Activated B cell treated with CpG ODN at 0.5 μM for 24 hours (primary cell): ENCODE measurements at regions not wholly inside any gene's neighbourhood (a gene's known extent, or its start where the extent isn't known, plus 50 kb on each side); places are given as distances from the start of the nearest gene placed in this dataset.

Experiments
- ATAC-seq: fragments of 200-7000 bp; cut with Tn5 transposase; one replicate; pipeline ENCODE4 v1.10.0; 2021; ENCODE audit warnings: low read depth, mild to moderate bottlenecking, moderate library complexity
- CTCF ChIA-PET: fragments of 350-600 bp; sonication (Branson Sonifier 250); formaldehyde crosslinking; loops from one replicate; lab custom pipeline; 2021; ENCODE audit warnings: antibody characterized with exemption; lab: Charles Lee
- POLR2A ChIA-PET: fragments of 350-600 bp; sonication (Branson Sonifier 250); formaldehyde crosslinking; loops from one replicate; lab custom pipeline; 2021; ENCODE audit warnings: antibody characterized with exemption; lab: Charles Lee
- DNase-seq: peaks from one replicate; pipeline ENCODE4 v3.0.0; 2022
- H3K27ac Mint-ChIP-seq: one replicate; pipeline ENCODE4 v1.8.0; 2020; ENCODE audit warnings: mixed read lengths
- H3K27me3 Mint-ChIP-seq: one replicate; pipeline ENCODE4 v1.8.0; 2021; ENCODE audit warnings: mixed read lengths
- H3K36me3 Mint-ChIP-seq: one replicate; pipeline ENCODE4 v1.8.0; 2021; ENCODE audit warnings: low read depth, mixed read lengths
- H3K4me1 Mint-ChIP-seq: one replicate; pipeline ENCODE4 v1.8.0; 2021; ENCODE audit warnings: mixed read lengths
- H3K4me3 Mint-ChIP-seq: one replicate; pipeline ENCODE4 v1.8.0; 2020; ENCODE audit warnings: mild to moderate bottlenecking, mixed read lengths
- H3K9me3 Mint-ChIP-seq: one replicate; pipeline ENCODE4 v1.8.0; 2020; ENCODE audit warnings: mixed read lengths
- CTCF ChIP-seq: fragments of 200-600 bp; IDR thresholded peaks from one replicate; pipeline ENCODE4 v1.8.0; 2022; ENCODE audit warnings: antibody characterized with exemption, mild to moderate bottlenecking
- intact Hi-C: fragments of 100-400 bp; cut with micrococcal nuclease; formaldehyde crosslinking; loops from one replicate; pipeline ENCODE4 v1.15.1; 2024

- TF ChIP-seq CTCF: no peak
- no peak for DNase-seq
- no peaks in the 10 kb centered on the region for H3K4me1 Mint-ChIP-seq
- POLR2A ChIA-PET: no interaction called here
- H3K27me3 Mint-ChIP-seq: peaks cover 20% of the 10 kb centered on the region
- no peaks in the 10 kb centered on the region for H3K9me3 Mint-ChIP-seq
- intact Hi-C loops: no loop called here
- no peak for ATAC-seq
- CTCF ChIA-PET: no interaction called here
- no peaks in the 10 kb centered on the region for H3K36me3 Mint-ChIP-seq
- no peak overlapping the region for H3K4me3 Mint-ChIP-seq
- H3K27ac Mint-ChIP-seq: no peak overlapping the region
Observed at GRCh38 chr7:142503036-142503435, 245.2 kb upstream of the PRSS58 start.

DNA sequence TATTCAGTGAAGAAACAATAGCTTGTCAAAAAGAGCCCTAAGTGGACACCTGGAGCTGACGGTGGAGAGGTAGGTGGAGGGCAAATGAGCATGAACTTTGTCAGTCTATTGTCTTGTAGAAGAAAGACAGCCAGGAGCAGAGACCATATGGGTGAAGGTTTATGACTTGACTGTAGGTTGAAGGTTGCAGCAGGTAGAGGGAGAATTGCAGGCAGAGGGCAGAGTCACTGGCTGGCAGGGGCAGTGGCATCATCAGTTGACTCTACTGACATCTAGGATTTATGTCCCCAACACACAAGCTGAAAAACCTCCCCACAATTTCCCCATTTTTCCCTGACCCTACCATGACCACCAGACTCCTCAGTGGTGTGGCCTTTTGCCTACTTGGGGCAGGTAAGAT is 243.6 kb upstream of the PRSS58 start:
- H3K4me1 Mint-ChIP-seq: peaks cover 2% of the 10 kb centered on the region
- TF ChIP-seq CTCF: no peak
- H3K27ac Mint-ChIP-seq: no peak overlapping the region
- H3K4me3 Mint-ChIP-seq: no peak overlapping the region
- H3K27me3 Mint-ChIP-seq: peaks cover 30% of the 10 kb centered on the region
- intact Hi-C loops: no loop called here
- POLR2A ChIA-PET: no interaction called here
- H3K9me3 Mint-ChIP-seq: no peaks in the 10 kb centered on the region
- no peak for ATAC-seq
- H3K36me3 Mint-ChIP-seq: no peaks in the 10 kb centered on the region
- DNase-seq: no peak
- CTCF ChIA-PET: interaction anchor here (0.7 to 1.4 kb wide), 2 partner anchors 17 to 23 kb away, joined by 4 read pairs; no protein-coding TSS in a partner anchor

- no peak for TF ChIP-seq CTCF
- CTCF ChIA-PET: interaction anchor here (0.9 to 1.6 kb wide), 3 partner anchors 10 to 22 kb away, joined by 3 to 5 read pairs (median 4); no protein-coding TSS in a partner anchor
- DNase-seq: no peak
- Mint-ChIP-seq H3K27me3 (peaks cover 35% of the 10 kb centered on the region), H3K4me3 (no peak overlapping the region), H3K27ac (no peak overlapping the region), H3K9me3 (no peaks in the 10 kb centered on the region), H3K4me1 (peaks cover 4% of the 10 kb centered on the region), H3K36me3 (no peaks in the 10 kb centered on the region)
- POLR2A ChIA-PET: no interaction called here
- no peak for ATAC-seq
- intact Hi-C loops: no loop called here
Observed at GRCh38 chr7:142500366-142500765, 242.5 kb upstream of the PRSS58 start.

- H3K4me1 Mint-ChIP-seq: peaks cover 4% of the 10 kb centered on the region
- no peaks in the 10 kb centered on the region for H3K9me3 Mint-ChIP-seq
- no peak overlapping the region for H3K27ac Mint-ChIP-seq
- no peaks in the 10 kb centered on the region for H3K36me3 Mint-ChIP-seq
- ChIA-PET POLR2A (no interaction called here), CTCF (interaction anchor here (1.6 kb wide), 1 partner anchor 17 kb away, joined by 5 read pairs; no protein-coding TSS in a partner anchor)
- H3K27me3 Mint-ChIP-seq: peaks cover 35% of the 10 kb centered on the region
- ATAC-seq: no peak
- H3K4me3 Mint-ChIP-seq: no peak overlapping the region
- no peak for TF ChIP-seq CTCF
- DNase-seq: no peak
- intact Hi-C loops: no loop called here
Observed at GRCh38 chr7:142499635-142500034, 241.8 kb upstream of the PRSS58 start.

DNA sequence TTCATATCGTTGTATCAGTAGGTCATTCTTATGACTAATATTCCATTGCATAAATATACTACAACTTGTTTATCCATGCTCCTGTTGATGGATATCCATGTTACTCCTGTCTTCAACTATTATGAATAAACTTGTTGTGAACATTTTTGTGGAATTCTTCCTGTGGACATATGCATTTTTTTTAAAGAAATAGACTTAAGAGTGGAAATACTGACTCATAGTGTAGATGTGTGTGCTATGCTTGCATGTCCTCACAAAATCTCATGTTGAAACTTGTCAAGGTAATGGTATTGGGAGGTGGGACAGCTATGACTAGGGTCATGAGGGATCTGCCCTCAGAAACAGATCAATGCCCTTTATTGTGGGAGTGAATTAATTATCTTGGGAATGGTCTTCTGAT is 240.5 kb upstream of the PRSS58 start:
- no peak for TF ChIP-seq CTCF
- ATAC-seq: no peak
- no peak for DNase-seq
- Mint-ChIP-seq H3K9me3 (no peaks in the 10 kb centered on the region), H3K36me3 (no peaks in the 10 kb centered on the region), H3K27ac (no peak overlapping the region), H3K4me3 (no peak overlapping the region), H3K27me3 (peaks cover 40% of the 10 kb centered on the region), H3K4me1 (peaks cover 4% of the 10 kb centered on the region)
- intact Hi-C loops: no loop called here
- ChIA-PET CTCF (interaction anchor here (1.2 to 2.1 kb wide), 3 partner anchors 9 to 37 kb away, joined by 3 to 9 read pairs (median 4); no protein-coding TSS in a partner anchor), POLR2A (no interaction called here)
